Left cardiac atrium (tissue), 4 donors: ENCODE measurements at regions not wholly inside any gene's neighbourhood (a gene's known extent, or its start where the extent isn't known, plus 50 kb on each side); places are given as distances from the start of the nearest gene placed in this dataset.

ENCODE experiments used
- ATAC-seq, 2 donors: fragments of 200-7000 bp; cut with Tn5 transposase; one replicate each; pipeline ENCODE4 v1.9.1; 2020; ENCODE audit warnings: mild to moderate bottlenecking in 2 of 2, moderate library complexity in 2 of 2
- DNase-seq: peaks from one replicate; pipeline ENCODE4 v3.0.0-alpha.2; 2020
- intact Hi-C, 2 donors: fragments of 100-400 bp; cut with DNase I; formaldehyde crosslinking; loops; one replicate each; pipeline versions ENCODE4 v1.14.1 to v1.15.1; 2022 to 2023
- donor health status: DM: no; HTN: yes; CAD: no.
- donor health status: DM: no; HTN: yes; CAD: no; lungs with severe emphysema.
- donor health status: DM: yes; HTN: yes; CAD: no.
- donor health status: Dilated cardiomyopathy.

- intact Hi-C loops = no loop called here
Measured at GRCh38 chrX:39017077-39017476, 215.8 kb downstream of the MID1IP1 start.

DNA sequence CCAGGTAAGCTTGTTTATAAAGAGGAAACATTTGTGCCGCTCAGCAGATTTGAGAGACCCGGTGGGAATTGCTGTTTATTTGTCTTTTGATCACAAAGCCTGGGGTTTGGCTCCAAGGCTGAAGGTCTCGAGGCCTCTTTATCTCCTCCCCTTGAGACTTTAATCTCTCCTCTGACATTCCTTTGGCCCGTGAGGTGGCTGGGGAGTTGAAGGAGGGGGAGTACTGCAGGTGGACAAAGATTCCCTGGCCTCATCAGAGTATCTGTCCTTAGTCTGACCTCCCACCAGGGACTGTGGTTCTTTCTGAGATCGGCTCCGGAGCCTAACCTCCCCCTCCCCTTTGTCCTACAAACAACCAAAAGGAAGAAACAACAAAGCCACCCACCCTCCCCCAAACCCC is 216.5 kb downstream of the MID1IP1 start:
- no peak for DNase-seq
- ATAC-seq = no peak
- intact Hi-C loops = no loop called here

More at GRCh38 chrX:39017077-39017476, 215.8 kb downstream of the MID1IP1 start:
- ATAC-seq = no peak
- DNase-seq = no peak

DNA sequence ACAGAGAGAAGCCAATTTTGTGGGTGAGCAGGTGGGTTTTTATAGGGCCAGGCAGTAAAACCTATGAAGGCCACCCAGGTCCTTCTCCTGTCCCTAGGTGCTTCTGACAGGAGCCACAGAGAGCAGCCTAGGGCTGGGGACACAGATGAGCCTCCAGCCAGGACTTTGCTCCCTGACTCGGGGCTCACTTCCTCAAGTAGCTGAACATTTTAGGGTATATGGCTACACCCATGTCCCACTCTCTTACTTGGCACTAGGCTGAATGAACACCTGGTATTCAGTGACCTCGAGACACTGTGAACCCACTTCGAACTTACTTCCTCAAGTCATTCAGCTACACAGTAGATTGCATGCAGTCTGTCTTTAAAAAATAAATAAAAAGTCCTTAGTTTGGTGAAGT is 217.3 kb downstream of the MID1IP1 start:
- intact Hi-C loops = no loop called here

DNA sequence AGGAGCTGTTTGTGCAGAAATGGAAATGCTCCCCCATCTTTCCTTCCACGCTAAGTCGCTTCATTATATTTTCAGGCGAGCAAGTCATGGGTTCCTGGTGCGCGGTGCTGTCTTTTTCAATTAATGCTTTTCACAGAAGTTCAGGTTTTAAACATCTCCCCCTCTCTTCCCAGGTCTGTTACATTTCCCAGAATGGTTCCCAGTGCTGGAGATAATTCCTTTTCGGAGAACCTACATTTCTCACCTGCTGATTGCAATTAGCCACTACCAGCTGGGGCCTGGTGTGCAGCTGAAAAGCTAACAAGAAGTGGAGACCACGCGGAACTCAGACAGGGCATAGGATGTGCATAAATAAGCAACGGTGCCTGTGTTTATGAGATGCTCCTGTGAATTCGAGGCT is 217.8 kb downstream of the MID1IP1 start:
- no peak for DNase-seq
- no peak for ATAC-seq
- intact Hi-C loops = no loop called here

More for the DNA sequence above, 217.3 kb downstream of the MID1IP1 start:
- DNase-seq (no peak), ATAC-seq (no peak)

GRCh38 chrX:39020051-39020669 is 218.9 kb downstream of the MID1IP1 start:
- no peak for DNase-seq
- no peak for ATAC-seq
- intact Hi-C loops = no loop called here

DNA sequence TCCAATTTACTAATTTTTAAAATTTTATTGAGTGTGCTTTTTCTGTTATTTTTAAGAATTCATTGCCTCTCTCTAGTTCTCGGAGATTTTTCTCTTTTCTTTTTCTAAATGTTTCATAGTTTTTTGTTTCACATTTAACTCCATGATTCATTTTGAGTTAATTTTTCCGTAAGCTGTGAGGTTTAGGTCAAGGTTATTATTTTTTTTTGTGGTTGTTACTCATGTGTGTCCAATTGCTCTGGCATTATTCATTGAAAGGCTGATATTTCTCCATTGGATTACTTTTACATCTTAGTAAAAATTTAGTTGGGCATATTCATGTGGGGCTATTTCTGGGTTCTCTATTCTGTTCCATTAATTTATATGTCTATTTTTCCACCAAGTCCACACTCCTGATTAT is 220.8 kb downstream of the MID1IP1 start:
- ATAC-seq (no peak), DNase-seq (no peak)
- intact Hi-C loops = no loop called here

- ATAC-seq (no peak), DNase-seq (no peak)
- intact Hi-C loops = no loop called here
Measured at GRCh38 chrX:39029221-39029620, 228.0 kb downstream of the MID1IP1 start.

- DNase-seq (no peak), ATAC-seq (no peak)
- intact Hi-C loops = no loop called here
Measured at GRCh38 chrX:39030636-39031035, 229.4 kb downstream of the MID1IP1 start.

DNA sequence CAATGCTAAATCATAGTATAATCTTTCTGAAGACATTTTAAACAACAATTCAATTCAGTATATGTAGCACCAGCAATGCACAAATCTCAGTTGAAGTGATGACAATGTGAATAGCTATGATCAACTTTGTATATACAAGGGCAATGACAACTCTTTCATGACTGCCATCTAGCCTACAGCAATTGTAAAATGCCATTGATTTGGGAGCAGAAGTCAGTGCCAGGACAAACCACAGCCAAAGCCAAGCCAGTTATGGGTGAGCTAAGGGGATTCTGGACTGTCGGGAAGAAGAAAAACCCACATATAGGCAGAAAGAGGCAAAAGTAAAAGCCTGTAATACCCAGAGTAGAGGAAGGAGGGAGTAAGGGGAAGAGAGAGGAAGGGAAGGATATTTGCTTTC is 238.6 kb downstream of the MID1IP1 start:
- no peak for ATAC-seq
- DNase-seq = no peak
- intact Hi-C loops = no loop called here

DNA sequence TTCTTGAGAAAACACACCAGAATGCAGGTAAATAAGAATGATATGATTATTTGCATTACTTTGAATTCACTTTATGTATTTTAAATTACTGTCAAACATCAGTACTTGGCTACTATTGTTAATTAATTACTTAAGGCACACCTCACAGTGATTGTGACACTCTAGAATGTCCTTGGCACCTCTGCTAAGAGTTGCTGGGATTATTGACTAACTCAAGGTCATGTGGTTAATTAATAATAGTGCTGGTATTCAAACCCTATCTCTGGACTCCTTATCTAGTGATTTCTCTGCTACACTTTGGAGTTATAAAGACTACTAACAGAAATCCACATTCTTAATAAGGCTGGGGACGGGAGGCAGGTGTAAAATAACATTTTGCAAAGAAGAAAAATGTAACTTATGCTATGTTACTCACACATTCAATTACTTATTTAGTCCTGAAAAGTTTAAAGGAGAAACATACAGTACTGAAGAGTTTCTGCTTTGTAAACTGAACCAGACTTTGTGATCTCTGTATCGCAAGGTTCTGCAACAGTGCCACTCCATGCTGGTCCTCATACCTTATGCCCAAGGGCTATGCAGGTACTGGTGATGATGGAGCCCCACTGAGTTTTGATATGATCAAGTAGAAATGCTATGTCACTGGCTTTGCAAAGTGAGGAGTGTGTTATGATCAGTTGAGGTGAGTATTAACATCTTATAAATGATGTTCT is 242.7 kb downstream of the MID1IP1 start:
- intact Hi-C loops = no loop called here
- ATAC-seq (no peak), DNase-seq (no peak)

GRCh38 chrX:39047174-39047573 is 245.9 kb downstream of the MID1IP1 start:
- intact Hi-C loops = no loop called here
- ATAC-seq (no peak), DNase-seq (no peak)

- intact Hi-C loops = no loop called here
- DNase-seq (no peak), ATAC-seq (no peak)
Measured at GRCh38 chrX:39049975-39050374, 248.7 kb downstream of the MID1IP1 start.

DNA sequence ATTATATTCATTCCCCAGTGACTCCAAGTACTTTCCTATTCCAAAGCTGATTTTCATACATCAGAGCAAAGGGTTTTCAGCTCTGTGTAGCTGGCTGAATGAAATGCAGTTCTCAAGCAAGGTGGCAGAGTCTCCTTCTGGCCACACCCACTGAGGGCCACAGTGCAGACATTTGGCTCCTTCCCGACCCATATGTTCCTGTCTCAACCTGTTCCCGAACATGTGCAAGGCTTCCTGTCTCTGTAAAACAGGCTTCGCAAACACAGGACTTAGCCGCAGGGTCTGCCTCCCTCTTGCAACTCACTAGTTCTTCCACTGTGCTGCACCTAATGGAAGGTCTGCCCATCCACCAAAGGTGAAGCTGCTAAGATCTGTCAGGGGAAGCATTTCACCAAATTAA is 249.2 kb downstream of the MID1IP1 start:
- no peak for DNase-seq
- no peak for ATAC-seq
- intact Hi-C loops = no loop called here

DNA sequence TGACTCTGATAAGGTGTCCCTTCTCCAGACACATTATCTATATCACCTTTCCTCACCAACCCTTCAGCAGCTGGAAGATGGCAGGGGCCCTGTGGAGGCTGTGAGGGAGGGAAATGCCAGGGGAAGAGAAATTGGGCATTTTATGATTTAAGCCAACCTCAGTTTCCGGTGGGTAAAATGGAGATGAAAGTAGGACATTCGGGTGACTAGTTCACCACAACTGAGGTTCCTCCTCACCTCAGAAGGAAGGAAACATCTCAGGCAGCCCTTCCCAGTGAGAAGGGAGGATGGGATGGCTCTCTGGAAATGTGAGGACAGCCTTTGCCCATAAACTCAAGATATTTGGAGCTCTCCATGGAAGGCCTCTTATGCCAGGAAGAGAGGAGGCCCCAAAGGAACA is 251.5 kb downstream of the MID1IP1 start:
- intact Hi-C loops = no loop called here
- DNase-seq = no peak
- ATAC-seq = no peak

GRCh38 chrX:39058724-39059123 is 257.5 kb downstream of the MID1IP1 start:
- intact Hi-C loops = no loop called here
- ATAC-seq (no peak), DNase-seq (no peak)

DNA sequence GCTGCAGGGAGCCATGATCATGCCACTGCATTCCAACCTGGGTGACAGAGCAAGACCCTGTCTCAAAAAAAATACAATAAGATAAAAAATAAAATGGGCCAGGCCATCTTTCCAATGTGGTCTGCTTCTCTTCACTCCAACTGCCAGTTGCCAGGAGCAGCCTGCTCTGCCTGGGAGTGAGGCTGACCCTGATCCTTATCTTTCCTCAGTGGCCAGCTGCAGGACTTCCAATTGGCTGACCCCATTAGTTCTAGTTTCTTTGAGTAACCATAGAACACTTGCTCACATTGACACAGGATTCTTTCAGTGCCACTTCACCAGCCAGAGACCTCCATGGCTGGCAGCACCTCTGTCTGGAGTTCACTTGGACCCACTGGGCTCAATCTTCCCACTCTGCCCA is 258.6 kb downstream of the MID1IP1 start:
- DNase-seq = no peak
- intact Hi-C loops = no loop called here
- ATAC-seq = no peak

- DNase-seq = no peak
- intact Hi-C loops = no loop called here
- no peak for ATAC-seq
Measured at GRCh38 chrX:39063037-39063436, 261.8 kb downstream of the MID1IP1 start.

DNA sequence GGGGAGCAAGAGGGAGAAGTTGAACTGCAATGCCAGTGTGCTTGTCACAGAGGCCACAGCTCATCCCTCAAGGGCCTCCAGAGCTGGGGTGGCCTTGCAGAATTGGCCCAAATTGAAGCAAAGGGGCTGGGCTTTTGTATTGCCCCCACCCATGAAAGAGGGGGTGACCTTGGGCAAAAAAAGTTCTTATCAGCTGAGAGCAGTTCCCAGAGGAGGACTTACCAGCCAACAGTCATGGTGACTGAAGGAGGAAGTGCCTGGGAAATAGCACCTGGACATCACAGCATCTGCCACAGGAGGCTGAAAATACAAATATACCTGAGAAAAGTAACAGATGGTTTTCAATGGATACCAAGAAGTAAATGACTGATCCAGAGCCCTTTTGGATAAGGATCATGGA is 262.4 kb downstream of the MID1IP1 start:
- ATAC-seq = no peak
- intact Hi-C loops = no loop called here
- DNase-seq = no peak

DNA sequence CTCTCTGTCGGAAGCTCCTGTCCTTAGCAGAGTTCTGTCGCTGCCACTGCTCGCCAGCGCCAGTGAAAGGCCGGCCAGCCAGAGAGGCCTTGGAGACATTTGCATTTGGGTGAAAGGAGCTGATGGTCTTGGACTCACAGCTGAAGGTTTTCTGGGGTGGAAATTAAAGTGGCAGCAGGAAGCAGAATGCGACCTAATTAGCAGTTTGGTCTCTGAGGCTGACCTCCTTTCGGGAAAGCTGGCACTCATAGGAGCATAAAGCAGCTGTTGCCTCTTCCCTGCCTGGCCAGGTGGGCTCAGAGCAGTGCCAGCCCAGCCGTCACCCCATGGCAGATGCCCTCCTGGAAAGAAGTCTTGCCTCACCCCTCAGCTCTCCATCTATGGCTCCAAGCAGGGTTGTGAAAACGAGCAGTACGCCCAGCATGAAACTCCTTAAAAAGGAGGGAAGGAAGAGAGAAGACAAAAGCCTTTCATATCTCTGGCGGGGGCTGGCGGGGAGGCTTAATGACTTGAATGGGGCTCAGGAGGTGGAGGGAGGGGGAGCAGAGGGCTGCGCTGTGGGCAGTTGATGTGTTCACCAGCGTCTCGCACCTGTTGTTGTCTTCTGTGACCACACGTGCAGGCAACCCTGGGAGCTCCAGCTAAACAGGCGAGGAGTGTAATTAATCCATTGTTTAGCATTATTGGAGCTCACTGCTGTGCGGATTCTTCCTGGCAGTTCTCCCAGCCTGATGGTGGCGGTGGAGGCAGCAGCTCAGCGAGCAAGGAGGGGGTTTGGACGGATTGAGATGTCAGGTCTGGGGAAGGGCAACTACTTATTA is 264.0 kb downstream of the MID1IP1 start:
- no peak for DNase-seq
- intact Hi-C loops = no loop called here
- no peak for ATAC-seq

- ATAC-seq (no peak), DNase-seq (no peak)
- intact Hi-C loops = no loop called here
Measured at GRCh38 chrX:39067866-39068265, 266.6 kb downstream of the MID1IP1 start.
